ENCODE measurements at regions not wholly inside any gene's neighbourhood (a gene's known extent, or its start where the extent isn't known, plus 50 kb on each side); places are given as distances from the start of the nearest gene placed in this dataset.
"Not testable (repeated sequence)": the region's sequence is repeated elsewhere in the genome, so short reads cannot be mapped to it uniquely, and the experiment has no call there.

DNA sequence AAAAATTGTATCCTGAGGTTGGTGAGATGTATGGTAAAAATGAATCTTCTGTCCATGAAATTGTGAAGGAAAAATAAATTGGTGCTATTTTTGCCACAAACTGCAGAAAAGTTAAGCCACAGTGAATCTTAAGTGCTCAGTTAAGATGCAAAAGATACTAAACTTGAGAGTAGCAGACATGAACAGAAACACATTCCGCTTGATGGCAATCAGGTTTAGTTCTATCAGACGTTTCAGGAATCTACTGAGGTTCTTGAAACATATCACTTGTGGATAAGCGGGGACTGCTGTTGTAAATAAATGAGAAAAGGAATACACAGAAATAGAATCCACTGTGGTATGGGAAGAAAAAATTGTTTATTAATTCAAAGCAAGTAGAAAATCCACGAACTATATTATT is 311.2 kb upstream of the PRR16 start:
- FAIRE-seq = no peak

- no peak for FAIRE-seq
These were observed 310.5 kb upstream of the PRR16 start for GRCh38 chr5:120153551-120153950.

DNA sequence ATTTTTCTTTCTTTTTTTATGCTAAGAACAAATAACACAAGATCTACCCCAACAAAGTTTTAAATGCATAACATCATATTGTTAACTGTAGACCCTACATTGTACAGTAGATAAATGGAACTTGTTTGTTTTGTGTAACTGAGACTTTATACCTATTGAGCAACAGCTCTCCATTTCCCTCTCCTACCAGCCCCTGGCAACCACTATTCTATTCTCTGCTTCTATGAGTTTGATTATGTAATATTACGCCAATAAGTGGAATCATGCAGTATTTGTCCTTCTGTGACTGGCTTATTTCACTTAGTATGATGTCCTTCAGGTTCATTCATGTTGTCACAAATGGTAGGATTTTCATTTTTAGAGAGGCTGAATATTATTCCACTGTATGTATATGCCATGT is 308.2 kb upstream of the PRR16 start:
- FAIRE-seq = no peak

- peak; percentile 52 for FAIRE-seq
These were observed 305.9 kb upstream of the PRR16 start for GRCh38 chr5:120158211-120158610.

DNA sequence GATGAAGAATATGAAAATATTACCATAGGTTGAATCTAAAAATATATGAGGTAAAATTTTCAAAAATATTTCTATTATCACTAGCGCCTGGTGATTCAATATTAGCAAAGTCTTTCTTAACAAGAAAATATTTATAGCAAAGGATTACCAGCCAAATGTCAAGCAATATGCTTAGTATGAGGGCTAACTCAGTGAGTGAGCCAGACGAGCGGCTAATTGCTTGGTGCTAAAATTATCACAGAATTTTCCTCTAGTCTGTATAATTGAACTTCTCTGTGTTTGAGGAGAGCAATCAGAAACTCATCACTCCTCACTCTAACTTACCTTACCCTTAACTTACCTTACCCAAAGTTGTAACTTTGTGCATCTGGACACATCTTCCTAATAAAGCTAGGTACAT is 304.9 kb upstream of the PRR16 start:
- no peak for FAIRE-seq

DNA sequence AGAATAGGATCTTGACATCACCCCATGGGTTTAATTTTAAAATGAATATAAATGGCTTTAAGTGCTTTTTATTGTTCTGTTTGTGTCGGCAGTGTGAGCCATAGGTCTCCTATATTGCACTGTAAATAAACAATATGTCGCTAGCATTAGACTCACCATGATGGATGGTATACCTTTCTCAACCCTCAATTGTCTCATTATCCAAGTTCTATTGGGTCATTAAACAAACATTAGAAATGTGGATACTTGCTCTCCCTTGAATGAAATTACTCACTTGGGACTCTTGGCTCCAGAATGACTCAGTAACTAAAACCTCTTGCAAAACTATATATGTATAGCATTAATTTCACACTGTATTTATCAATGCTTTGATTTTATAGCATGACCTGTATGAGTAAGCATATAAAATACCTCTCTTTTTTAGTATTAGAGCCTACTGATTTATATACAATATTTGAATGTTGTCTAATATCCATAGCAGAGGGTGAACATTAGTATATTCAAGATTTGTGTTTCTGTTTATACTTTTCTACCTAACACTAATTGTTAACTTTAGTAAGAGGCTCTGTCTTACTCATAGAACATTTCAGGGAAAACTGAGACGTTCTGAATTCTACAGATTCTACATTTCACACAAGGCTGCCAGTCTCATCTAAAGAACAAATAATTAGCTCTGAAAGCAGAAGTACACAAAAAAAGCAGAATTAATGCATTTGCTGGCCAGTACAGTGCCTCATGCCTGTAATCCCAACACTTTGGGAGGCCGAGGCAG is 303.8 kb upstream of the PRR16 start:
- FAIRE-seq = no peak

- FAIRE-seq = no peak
These were observed 301.8 kb upstream of the PRR16 start for GRCh38 chr5:120162321-120162720.

- FAIRE-seq = no peak
These were observed 300.1 kb upstream of the PRR16 start for GRCh38 chr5:120164037-120164436.

GRCh38 chr5:120164986-120165385 is 299.1 kb upstream of the PRR16 start:
- FAIRE-seq = no peak

- FAIRE-seq = no peak
These were observed 291.0 kb upstream of the PRR16 start for GRCh38 chr5:120173125-120173524.

- no peak for FAIRE-seq
These were observed 290.0 kb upstream of the PRR16 start for GRCh38 chr5:120174089-120174488.

DNA sequence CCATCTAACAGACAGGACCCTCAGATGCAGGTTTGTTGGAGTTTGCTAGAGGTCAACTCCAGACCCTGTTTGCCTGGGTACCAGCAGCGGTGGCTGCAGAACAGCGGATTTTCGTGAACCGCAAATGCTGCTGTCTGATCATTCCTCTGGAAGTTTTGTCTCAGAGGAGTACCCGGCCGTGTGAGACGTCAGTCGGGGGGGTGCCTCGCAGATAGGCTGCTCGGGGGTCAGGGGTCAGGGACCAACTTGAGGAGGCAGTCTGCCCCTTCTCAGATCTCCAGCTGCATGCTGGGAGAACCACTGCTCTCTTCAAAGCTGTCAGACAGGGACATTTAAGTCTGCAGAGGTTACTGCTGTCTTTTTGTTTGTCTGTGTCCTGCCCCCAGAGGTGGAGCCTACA is 282.9 kb upstream of the PRR16 start:
- FAIRE-seq = not testable (repeated sequence)

GRCh38 chr5:120194650-120195049 is 269.4 kb upstream of the PRR16 start:
- FAIRE-seq = not testable (repeated sequence)

DNA sequence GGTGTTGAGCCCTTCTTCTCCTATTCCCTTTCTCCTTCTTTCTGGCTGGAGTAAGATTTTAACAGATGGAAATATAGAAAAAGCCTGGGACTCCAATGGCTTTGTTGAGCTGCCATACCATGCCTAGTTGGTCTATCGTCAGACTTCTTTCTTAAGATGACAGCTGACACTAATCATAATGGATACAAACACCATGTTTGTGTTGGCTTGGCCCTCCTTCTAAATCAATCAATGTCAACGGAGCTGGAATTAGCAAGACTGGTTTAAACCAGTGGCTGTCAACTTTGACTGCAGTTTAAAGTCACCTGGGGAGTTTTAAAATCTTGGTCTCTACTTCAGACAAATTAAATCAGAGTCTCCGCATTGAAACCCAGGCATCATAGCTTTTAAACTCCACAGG is 264.5 kb upstream of the PRR16 start:
- no peak for FAIRE-seq

- no peak for FAIRE-seq
These were observed 257.0 kb upstream of the PRR16 start for GRCh38 chr5:120207129-120207528.

GRCh38 chr5:120217001-120217400 is 247.1 kb upstream of the PRR16 start:
- no peak for FAIRE-seq

DNA sequence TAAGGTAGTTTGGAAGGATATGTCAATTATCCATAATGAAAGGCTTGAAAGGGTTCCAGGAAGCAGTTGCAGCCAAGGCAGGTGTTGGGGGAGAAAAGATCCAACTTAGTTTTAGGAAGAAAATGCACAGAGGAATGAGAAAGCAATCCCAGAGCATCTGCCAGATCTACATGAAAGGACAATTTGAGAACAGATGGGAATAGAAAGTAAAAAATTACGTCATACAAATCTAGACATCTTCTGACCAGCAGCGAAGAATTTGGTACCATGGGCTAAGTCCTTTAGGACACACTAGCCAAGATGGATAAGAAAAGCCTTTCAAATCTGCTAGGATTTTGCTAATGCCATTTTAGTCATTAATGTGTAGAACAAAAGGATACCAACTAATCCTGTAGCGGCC is 244.1 kb upstream of the PRR16 start:
- FAIRE-seq = no peak

- no peak for FAIRE-seq
These were observed 238.6 kb upstream of the PRR16 start for GRCh38 chr5:120225524-120225923.

GRCh38 chr5:120228262-120229031 is 235.7 kb upstream of the PRR16 start:
- no peak for FAIRE-seq

DNA sequence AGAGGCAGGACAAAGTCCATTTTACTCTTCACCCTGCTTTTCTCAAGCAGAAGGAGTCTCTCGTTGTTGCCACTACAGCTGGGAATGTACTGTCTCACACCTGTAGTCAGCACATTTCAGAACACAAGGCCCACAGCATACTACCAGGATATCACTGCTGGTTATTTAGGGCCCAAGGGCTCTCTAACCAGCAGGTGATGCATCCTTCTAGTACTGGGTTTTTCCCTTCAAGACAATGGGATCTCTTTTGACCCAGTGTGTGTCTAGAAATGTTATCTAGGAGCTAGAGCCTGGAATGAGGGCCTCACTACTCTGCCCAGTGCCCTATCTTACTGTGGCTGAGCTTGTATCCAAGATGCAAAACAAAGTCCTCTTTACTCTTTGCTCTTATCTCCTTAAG is 235.1 kb upstream of the PRR16 start:
- FAIRE-seq = no peak

DNA sequence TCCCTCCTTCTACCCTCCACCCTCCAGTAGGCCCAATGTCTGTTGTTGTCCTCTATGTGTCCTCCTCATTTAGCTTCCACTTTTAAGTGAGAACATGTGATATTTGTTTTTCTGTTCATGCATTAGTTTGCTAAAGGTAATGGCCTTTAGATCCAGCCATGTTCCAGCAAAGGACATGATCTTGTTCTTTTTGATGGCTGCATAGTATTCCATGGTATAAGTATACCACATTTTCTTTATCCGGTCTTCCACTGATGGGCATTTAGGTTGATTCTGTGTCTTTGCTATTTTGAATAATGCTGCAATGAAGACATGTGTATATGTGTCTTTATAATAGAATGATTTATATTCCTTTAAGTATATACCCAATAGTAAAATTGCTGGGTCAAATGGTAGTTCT is 232.5 kb upstream of the PRR16 start:
- no peak for FAIRE-seq

GRCh38 chr5:120236360-120236759 is 227.7 kb upstream of the PRR16 start:
- no peak for FAIRE-seq

DNA sequence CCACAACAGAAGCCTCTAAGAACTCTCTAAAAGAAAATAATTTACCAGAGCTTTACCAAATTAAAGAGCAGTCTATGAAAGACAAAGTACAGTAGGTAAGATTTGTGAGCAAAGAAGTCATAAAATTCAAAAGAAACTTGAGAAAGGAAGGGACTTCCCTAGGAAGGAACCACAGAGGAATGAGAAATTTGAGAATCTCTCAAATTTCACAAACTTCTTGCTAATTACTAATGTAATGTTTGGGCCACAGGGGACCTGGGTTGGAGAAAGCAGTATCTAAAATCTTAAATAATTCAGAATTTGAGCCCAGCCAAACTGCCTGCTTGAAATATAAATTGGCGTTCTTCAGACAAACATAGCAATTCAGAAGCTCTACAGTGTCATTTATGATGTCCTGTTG is 225.0 kb upstream of the PRR16 start:
- FAIRE-seq = no peak

DNA sequence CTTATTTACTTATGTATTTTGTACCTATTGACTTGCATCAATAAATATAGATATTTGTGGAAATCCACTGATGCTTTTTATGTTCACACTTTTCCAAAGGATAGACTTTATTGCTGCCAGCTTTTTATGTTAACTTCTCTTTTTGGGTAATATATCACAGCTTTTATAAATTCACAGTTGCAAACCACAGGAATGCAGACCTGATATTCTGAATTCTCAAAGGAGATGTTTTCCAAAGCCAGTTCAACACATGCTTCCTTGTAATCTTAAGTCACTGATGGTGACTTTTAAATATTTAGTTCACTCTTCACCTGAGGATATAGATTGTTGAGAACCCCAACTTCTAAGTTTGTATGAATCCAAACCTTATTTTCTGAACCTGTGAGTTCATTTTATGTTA is 223.4 kb upstream of the PRR16 start:
- FAIRE-seq = no peak

- no peak for FAIRE-seq
These were observed 222.7 kb upstream of the PRR16 start for GRCh38 chr5:120241400-120241799.

Measured in A204.1 (cell line).